Coronary artery (tissue), 2 donors: ENCODE measurements at regions not wholly inside any gene's neighbourhood (a gene's known extent, or its start where the extent isn't known, plus 50 kb on each side); places are given as distances from the start of the nearest gene placed in this dataset.
"Not testable (repeated sequence)": the region's sequence is repeated elsewhere in the genome, so short reads cannot be mapped to it uniquely, and the experiment has no call there.

Experiments
- DNase-seq: peaks from one replicate; pipeline ENCODE4 v3.0.0-alpha.2; 2017; ENCODE audit warnings: low spot score
- H3K27ac ChIP-seq, 2 donors: fragments of 200-600 bp; sonication (generic); one replicate each; pipeline ENCODE4 v1.5.1; 2016 to 2019
- H3K4me3 ChIP-seq: fragments of 200-600 bp; sonication (generic); 2 replicates; pipeline ENCODE4 v1.5.1; 2016; ENCODE audit warnings: mild to moderate bottlenecking, moderate library complexity
- TF ChIP-seq, protein P1 (sequence below): fragments of 200-600 bp; sonication (generic); IDR thresholded peaks from one replicate; pipeline ENCODE4 v1.5.1; 2019; ENCODE audit warnings: antibody characterized with exemption

GRCh38 chr15:23763021-23763420, 75.9 kb upstream of the NDN start:
- no peak for DNase-seq
- Histone ChIP-seq H3K27ac (no peak overlapping the region), H3K4me3 (no peak overlapping the region)
- TF ChIP-seq, protein P1, sequence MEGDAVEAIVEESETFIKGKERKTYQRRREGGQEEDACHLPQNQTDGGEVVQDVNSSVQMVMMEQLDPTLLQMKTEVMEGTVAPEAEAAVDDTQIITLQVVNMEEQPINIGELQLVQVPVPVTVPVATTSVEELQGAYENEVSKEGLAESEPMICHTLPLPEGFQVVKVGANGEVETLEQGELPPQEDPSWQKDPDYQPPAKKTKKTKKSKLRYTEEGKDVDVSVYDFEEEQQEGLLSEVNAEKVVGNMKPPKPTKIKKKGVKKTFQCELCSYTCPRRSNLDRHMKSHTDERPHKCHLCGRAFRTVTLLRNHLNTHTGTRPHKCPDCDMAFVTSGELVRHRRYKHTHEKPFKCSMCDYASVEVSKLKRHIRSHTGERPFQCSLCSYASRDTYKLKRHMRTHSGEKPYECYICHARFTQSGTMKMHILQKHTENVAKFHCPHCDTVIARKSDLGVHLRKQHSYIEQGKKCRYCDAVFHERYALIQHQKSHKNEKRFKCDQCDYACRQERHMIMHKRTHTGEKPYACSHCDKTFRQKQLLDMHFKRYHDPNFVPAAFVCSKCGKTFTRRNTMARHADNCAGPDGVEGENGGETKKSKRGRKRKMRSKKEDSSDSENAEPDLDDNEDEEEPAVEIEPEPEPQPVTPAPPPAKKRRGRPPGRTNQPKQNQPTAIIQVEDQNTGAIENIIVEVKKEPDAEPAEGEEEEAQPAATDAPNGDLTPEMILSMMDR: no peak

GRCh38 chr15:23764306-23764705, 77.2 kb upstream of the NDN start:
- no peak overlapping the region for H3K4me3 ChIP-seq
- H3K27ac ChIP-seq: no peak overlapping the region
- no peak for DNase-seq
- TF ChIP-seq, protein P1: no peak

DNA sequence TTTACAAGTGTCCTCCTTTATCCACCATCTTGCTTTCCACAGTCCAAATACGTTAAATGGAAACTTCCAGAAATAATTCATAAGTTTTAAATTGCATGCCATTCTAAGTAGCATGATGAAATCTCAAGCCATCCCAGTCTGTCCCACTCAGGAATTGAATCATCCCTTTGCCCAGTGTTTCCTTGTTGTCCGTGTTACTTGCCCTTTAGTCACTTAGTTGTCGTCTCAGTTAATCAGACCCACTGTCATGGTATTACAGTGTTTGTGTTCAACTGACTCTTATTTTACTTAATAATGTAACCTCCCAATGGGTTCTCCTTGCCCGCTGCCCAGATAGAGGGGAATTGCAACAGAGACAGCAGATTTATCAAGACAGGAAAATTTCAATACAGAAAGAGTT, 77.6 kb upstream of the NDN start:
- DNase-seq: no peak
- TF ChIP-seq, protein P1: no peak
- Histone ChIP-seq H3K4me3 (no peak overlapping the region), H3K27ac (no peak overlapping the region)

DNA sequence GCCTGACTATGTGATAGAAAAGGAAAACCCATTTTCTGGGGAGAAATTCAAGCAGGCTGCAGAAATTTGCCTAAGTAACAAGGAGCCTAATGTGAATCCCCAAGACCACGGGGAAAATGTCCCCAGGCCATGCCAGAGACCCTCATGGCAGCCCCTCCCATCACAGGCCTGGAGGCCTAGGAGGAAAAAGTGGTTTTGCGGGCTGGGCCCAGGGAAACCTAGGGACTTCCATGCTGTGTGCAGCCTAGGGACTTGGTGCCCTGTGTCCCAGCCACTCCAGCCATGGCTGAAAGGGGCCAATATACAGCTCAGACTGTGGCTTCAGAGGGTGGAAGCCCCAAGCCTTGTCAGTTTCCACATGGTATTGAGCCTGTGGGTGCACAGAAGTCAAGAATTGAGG, 79.7 kb upstream of the NDN start:
- not testable (repeated sequence) for DNase-seq, H3K27ac ChIP-seq, H3K4me3 ChIP-seq

DNA sequence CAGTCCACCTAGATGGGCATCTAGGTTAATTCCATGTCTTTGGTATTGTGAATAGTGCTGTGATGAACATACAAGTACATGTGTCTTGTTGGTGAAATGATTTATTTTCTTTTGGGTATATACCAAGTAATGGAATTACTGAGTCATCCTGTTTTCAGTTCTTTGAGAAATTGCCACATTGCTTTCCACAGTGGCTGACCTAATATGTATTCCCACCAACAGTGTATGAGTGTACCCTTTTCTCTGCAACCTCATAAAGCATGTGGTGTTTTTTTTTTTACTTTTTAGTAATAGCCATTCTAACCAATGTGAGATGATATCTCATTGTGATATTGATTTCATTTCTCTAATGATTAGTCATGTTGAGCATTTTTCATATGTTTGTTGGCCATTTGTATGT, 86.0 kb upstream of the NDN start:
- no peak overlapping the region for H3K4me3 ChIP-seq
- DNase-seq: no peak
- H3K27ac ChIP-seq: no peak overlapping the region
- TF ChIP-seq, protein P1: no peak

GRCh38 chr15:23787346-23788105, 100.4 kb upstream of the NDN start:
- Histone ChIP-seq H3K27ac (no peak overlapping the region), H3K4me3 (no peak overlapping the region)
- TF ChIP-seq, protein P1: no peak
- no peak for DNase-seq

- no peak overlapping the region for H3K4me3 ChIP-seq
- TF ChIP-seq, protein P1: no peak
- DNase-seq: no peak
- H3K27ac ChIP-seq: no peak overlapping the region
Measured at GRCh38 chr15:23793191-23793680, 106.1 kb upstream of the NDN start.
